ENCODE measurements at regions not wholly inside any gene's neighbourhood (a gene's known extent, or its start where the extent isn't known, plus 50 kb on each side); places are given as distances from the start of the nearest gene placed in this dataset.
A peak's percentile ranks its signal among the peaks of the same experiment; 100 is the strongest.

GRCh38 chr2:12400543-12400942, 316.2 kb upstream of the TRIB2 start:
- H3K4me3 ChIP-seq (ENCODE audit: low read length): no peak overlapping the region
- TF ChIP-seq, protein P1, sequence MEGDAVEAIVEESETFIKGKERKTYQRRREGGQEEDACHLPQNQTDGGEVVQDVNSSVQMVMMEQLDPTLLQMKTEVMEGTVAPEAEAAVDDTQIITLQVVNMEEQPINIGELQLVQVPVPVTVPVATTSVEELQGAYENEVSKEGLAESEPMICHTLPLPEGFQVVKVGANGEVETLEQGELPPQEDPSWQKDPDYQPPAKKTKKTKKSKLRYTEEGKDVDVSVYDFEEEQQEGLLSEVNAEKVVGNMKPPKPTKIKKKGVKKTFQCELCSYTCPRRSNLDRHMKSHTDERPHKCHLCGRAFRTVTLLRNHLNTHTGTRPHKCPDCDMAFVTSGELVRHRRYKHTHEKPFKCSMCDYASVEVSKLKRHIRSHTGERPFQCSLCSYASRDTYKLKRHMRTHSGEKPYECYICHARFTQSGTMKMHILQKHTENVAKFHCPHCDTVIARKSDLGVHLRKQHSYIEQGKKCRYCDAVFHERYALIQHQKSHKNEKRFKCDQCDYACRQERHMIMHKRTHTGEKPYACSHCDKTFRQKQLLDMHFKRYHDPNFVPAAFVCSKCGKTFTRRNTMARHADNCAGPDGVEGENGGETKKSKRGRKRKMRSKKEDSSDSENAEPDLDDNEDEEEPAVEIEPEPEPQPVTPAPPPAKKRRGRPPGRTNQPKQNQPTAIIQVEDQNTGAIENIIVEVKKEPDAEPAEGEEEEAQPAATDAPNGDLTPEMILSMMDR (conservative IDR thresholded peaks at IDR 0.05; ENCODE audit: low read depth, low read length): no peak
- DNase-seq (ENCODE audit: low read depth): no peak

DNA sequence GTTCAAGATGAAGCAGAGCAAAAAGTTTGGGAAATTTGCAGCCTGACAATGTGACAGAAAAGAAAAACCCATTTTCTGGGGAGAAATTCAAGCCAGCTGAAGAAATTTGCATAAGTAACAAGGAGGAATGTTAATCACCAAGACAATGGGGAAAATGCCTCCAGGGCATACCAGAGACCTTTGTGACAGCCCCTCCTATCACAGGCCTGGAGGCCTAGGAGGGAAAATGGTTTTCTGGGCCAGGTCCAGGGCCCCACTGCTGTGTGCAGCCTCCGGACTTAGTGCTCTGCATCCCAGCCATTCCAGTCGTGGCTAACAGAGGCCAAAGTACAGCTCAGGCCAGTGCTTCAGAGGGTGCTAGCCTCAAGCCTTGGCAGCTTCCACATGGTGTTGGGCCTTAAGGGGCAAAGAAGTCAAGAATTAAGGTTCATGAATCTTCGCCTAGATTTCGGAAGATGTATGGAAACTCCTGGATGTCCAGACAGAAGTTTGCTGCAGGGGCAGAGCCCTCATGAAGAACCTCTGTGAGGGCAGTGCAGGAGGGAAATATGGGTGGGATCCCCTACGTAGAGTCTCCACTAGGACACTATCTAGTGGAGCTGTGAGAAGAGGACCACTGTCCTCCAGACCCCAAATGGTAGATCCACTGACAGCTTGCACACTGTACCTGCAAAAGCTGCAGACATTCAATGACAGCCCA, 314.1 kb upstream of the TRIB2 start:
- TF ChIP-seq, protein P1 (conservative IDR thresholded peaks at IDR 0.05; ENCODE audit: low read depth, low read length): no peak
- no peak for DNase-seq (ENCODE audit: low read depth)
- H3K4me3 ChIP-seq (ENCODE audit: low read length): no peak overlapping the region

DNA sequence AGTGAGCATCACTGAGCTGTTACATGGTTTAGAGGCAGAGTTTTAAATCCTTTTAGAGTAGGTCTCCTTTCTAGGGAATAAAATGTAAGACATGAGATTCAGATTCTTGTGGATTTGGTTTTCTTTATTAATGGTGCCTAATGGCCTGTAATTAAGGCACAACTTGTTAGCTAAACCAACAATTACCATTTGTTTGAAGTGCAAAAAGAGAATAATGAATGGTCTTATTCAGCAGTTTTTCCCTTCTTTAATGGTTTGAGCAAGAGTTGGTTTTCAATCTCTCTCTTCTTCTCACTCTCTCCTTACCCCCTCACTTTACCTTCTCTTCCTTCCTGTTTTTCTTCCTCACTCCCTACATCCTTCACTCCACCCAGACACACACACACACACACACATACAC, 312.2 kb upstream of the TRIB2 start:
- H3K4me3 ChIP-seq (ENCODE audit: low read length): no peak overlapping the region
- no peak for DNase-seq (ENCODE audit: low read depth)
- TF ChIP-seq, protein P1 (conservative IDR thresholded peaks at IDR 0.05; ENCODE audit: low read depth, low read length): no peak

GRCh38 chr2:12407160-12407559, 309.6 kb upstream of the TRIB2 start:
- H3K4me3 ChIP-seq (ENCODE audit: low read length): no peak overlapping the region
- no peak for DNase-seq (ENCODE audit: low read depth)
- TF ChIP-seq, protein P1 (conservative IDR thresholded peaks at IDR 0.05; ENCODE audit: low read depth, low read length): no peak

GRCh38 chr2:12412898-12413305, 303.8 kb upstream of the TRIB2 start:
- TF ChIP-seq, protein P1 (conservative IDR thresholded peaks at IDR 0.05; ENCODE audit: low read depth, low read length): no peak
- no peak for DNase-seq (ENCODE audit: low read depth)
- H3K4me3 ChIP-seq (ENCODE audit: low read length): no peak overlapping the region

DNA sequence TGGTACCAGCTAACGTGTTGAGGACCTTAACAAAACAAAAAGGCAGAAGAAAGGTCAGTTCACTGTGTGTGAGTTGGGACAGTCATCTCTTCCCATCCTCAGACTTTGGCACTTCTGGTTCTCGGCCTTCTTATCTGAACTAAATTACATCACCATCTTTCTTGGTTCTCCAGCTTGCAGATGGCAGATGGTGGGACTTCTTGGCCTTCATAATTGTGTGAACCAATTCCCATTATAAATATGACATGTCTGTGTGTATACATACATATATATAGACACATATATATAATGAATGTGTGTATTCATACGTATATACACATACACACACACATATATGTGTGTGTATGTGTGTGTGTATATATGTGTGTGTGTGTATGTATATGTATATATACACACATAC, 301.2 kb upstream of the TRIB2 start:
- no peak overlapping the region for H3K4me3 ChIP-seq (ENCODE audit: low read length)
- TF ChIP-seq, protein P1 (conservative IDR thresholded peaks at IDR 0.05; ENCODE audit: low read depth, low read length): no peak
- no peak for DNase-seq (ENCODE audit: low read depth)

- no peak for DNase-seq (ENCODE audit: low read depth)
- H3K4me3 ChIP-seq (ENCODE audit: low read length): no peak overlapping the region
- TF ChIP-seq, protein P1 (conservative IDR thresholded peaks at IDR 0.05; ENCODE audit: low read depth, low read length): peak; percentile 50
These were observed 300.1 kb upstream of the TRIB2 start for GRCh38 chr2:12416600-12416999.
